ENCODE measurements at regions not wholly inside any gene's neighbourhood (a gene's known extent, or its start where the extent isn't known, plus 50 kb on each side); places are given as distances from the start of the nearest gene placed in this dataset.

- no peak for DNase-seq (ENCODE audit: low read depth)
These were observed 128.6 kb upstream of the ARID1B start for GRCh38 chr6:156648616-156649015.

GRCh38 chr6:156647991-156648390, 129.2 kb upstream of the ARID1B start:
- no peak for DNase-seq (ENCODE audit: low read depth)

- no peak for DNase-seq (ENCODE audit: low read depth)
These were observed 129.9 kb upstream of the ARID1B start for GRCh38 chr6:156647140-156647784.

GRCh38 chr6:156646496-156646895, 130.7 kb upstream of the ARID1B start:
- no peak for DNase-seq (ENCODE audit: low read depth)

- DNase-seq (ENCODE audit: low read depth): no peak
These were observed 132.1 kb upstream of the ARID1B start for GRCh38 chr6:156645097-156645496.

GRCh38 chr6:156639009-156639721, 138.0 kb upstream of the ARID1B start:
- DNase-seq (ENCODE audit: low read depth): no peak

GRCh38 chr6:156638581-156638980, 138.6 kb upstream of the ARID1B start:
- no peak for DNase-seq (ENCODE audit: low read depth)

- DNase-seq (ENCODE audit: low read depth): no peak
These were observed 142.2 kb upstream of the ARID1B start for GRCh38 chr6:156634951-156635371.

GRCh38 chr6:156634048-156634447, 143.1 kb upstream of the ARID1B start:
- no peak for DNase-seq (ENCODE audit: low read depth)

GRCh38 chr6:156633291-156633690, 143.9 kb upstream of the ARID1B start:
- no peak for DNase-seq (ENCODE audit: low read depth)

- DNase-seq (ENCODE audit: low read depth): no peak
These were observed 146.4 kb upstream of the ARID1B start for GRCh38 chr6:156630613-156631302.

- no peak for DNase-seq (ENCODE audit: low read depth)
These were observed 148.4 kb upstream of the ARID1B start for GRCh38 chr6:156628805-156629204.

GRCh38 chr6:156627524-156627923, 149.7 kb upstream of the ARID1B start:
- no peak for DNase-seq (ENCODE audit: low read depth)

GRCh38 chr6:156622185-156622584, 155.0 kb upstream of the ARID1B start:
- no peak for DNase-seq (ENCODE audit: low read depth)

GRCh38 chr6:156620331-156620730, 156.8 kb upstream of the ARID1B start:
- no peak for DNase-seq (ENCODE audit: low read depth)

GRCh38 chr6:156618600-156619205, 158.5 kb upstream of the ARID1B start:
- no peak for DNase-seq (ENCODE audit: low read depth)

GRCh38 chr6:156617941-156618340, 159.2 kb upstream of the ARID1B start:
- no peak for DNase-seq (ENCODE audit: low read depth)

- no peak for DNase-seq (ENCODE audit: low read depth)
These were observed 159.8 kb upstream of the ARID1B start for GRCh38 chr6:156617376-156617775.

- no peak for DNase-seq (ENCODE audit: low read depth)
These were observed 160.7 kb upstream of the ARID1B start for GRCh38 chr6:156616495-156616894.

GRCh38 chr6:156613996-156614395, 163.2 kb upstream of the ARID1B start:
- no peak for DNase-seq (ENCODE audit: low read depth)

GRCh38 chr6:156612361-156612760, 164.8 kb upstream of the ARID1B start:
- DNase-seq (ENCODE audit: low read depth): no peak

- no peak for DNase-seq (ENCODE audit: low read depth)
These were observed 175.2 kb upstream of the ARID1B start for GRCh38 chr6:156602066-156602385.

Data from non-pigmented ciliary epithelial cell (primary cell).